ENCODE measurements at regions not wholly inside any gene's neighbourhood (a gene's known extent, or its start where the extent isn't known, plus 50 kb on each side); places are given as distances from the start of the nearest gene placed in this dataset.
"Not testable (repeated sequence)": the region's sequence is repeated elsewhere in the genome, so short reads cannot be mapped to it uniquely, and the experiment has no call there.

DNA sequence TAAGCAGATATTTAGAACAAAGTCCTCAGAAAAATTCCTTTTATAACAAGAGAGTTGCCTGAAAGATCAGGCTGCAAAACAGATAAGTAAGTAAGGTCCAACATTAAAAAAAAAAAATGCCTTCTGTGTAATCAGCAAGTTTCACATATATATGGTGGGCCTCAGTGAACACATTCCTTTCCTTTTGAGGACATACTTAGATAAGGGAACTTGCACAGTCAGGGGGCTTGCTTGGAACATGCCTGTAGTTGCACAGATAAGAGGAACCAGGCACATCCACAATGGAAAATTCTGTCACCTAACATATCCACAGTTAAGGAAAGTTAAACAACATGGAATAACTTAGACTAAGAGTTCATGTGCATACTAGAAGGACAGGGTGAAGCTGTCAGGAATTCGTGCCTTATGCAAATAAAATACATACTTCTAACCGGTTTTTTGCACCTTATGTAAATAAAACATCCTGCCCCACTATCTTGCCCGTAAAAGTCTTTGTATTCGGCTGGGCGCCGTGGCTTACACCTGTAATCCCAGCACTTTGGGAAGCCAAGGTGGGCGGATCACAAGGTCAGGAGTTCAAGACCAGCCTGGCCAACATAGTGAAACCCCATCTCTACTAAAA, 257.3 kb downstream of the ZNF33B start:
- DNase-seq (ENCODE audit: extremely low read depth, low read depth), result no peak

DNA sequence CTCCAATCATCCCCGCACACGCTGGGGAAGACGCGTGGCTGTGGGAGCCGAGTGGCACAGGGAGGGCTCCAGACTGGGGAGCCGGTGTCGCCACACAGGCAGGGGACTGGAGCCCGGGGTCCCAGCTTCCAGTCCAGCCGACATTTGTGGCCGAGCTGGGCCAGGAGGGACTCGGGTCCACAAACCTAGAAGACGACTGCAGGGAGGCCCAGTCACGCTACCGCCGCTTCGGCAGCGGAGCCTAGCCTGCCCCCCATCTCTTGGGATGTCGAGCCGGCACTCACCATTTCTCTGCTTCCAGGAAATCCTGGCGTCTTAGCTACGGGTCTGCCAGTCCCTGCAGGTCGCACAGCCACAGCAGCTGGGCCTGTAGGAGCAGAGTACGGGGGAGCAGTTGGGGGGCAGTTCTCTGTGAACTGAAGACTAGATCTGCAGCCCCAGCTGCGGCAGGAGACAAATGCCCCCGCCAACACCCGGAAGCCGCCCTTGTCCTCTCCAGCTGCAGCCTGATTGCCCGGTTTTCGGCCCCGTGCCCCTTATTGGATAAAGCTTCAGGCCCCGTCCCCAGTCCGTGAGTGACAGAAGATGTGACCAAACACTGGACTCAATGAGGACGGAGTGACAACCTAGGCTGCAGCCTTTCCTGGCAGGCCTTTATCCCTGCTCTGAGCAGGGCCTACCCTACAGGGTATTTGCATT, 270.7 kb downstream of the ZNF33B start:
- no peak for DNase-seq (ENCODE audit: extremely low read depth, low read depth)

DNA sequence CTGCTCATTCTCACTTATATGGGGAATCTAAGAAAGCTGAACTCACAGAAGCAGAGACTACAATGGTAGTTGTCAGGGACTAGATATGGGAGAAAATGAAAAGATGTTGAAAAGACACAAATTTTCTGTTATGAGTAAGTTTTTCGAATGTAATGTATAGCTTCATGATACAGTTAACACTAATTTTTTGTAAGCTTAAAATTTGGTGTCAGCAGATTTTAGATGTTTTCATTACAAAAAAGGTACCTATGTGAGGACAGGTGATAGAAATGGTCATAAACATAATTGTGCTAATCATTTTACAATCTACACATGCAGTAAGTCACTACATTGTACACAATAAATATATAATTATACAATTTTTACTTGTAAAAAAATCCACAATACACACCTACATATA, 286.6 kb downstream of the ZNF33B start:
- DNase-seq (ENCODE audit: extremely low read depth, low read depth), result no peak

DNA sequence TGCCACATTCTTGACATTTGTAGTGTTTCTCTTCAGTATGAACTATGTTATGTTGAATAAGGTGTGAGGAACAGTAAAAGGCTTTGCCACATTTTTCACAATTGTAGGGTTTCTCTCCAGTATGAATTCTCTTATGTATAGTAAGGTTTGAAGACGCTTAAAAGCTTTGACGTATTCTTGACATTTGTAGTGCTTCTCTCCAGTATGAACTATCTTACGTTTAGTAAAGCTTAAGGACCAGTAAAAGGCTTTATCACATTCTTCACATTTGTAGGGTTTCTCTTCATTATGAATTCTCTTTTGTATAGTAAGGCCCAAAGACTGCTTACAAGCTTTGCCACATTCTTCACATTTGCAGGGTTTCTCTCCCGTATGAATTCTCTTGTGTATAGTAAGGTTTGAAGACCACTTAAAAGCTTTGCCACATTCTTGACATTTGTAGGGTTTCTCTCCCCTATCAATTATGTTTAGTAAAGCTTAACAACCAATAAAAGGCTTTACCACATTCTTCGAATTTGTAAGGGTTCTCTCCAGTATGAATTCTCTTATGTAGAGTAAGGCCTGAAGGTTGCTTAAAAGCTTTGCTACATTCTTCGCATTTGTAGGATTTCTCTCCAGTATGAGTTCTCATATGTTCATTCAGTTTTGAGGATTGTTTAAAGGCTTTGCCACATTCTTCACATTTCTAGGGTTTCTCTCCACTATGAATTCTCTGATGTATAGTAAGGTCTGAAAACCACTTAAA, 301.6 kb downstream of the ZNF33B start:
- DNase-seq (ENCODE audit: extremely low read depth, low read depth), result not testable (repeated sequence)

DNA sequence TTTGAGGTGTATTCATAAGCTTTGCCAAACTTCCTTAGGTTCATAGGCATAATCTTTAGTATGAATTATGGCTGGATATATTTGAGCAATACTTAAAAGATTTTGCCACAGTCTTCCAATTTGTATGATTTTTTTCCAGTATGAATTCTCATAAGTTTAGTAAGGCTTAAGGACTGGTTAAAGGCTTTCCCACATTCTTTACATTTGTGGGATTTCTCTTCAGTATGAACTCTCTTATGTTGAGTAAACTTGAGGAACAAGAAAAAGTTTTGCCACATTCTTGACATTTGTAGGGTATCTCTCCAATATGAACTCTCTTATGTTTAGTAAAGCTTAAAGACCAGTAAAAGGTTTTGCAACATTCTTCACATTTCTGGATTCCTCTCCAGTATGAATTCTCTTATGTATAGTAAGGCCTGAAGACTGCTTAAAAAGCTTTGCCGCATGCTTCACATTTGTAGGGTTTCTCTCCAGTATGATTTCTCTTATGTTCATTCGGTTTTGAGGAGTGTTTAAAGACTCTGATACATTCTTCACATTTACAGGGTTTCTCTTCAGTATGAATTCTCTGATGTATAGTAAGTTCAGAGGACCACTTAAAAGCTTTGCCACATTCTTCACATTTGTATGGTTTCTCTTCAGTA, 302.6 kb downstream of the ZNF33B start:
- not testable (repeated sequence) for DNase-seq (ENCODE audit: extremely low read depth, low read depth)

DNA sequence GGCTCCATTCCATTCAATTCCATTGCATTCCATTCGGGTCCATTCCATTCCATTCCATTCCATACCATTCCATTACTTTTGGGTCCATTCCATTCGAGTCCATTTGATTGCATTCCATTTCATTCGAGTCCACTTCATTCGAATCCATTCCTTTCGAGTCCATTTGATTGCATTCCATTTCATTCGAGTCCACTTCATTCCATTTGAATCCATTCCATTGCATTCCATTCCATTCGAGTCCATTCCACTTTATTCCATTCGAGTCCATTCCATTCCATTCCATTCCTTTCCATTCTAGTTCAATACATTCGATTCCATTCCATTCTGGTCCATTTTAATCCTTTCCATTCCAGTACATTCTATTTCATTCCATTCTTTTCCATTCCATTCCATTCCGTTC, 334.0 kb downstream of the ZNF33B start:
- no peak for DNase-seq (ENCODE audit: extremely low read depth, low read depth)

DNA sequence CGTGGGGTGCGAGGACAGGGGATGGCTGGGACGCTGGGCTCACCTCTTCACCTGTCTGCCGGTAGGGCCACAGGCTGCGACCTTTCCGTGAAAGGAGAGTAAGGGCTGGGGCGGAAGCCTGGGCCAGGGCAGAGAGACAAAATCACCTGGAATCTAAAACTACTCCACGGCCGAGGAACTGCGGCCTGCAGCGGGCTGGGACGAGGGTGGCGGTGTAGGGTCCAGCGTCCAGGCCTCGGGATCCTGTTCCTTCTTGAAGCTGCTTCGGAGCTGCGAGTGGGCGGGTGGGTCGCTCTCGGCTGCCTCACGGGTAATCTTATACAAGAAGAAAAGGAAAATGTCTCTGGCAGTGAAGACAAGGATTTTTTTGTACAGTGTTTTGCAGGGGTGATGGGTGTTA, 356.5 kb downstream of the ZNF33B start:
- not testable (repeated sequence) for DNase-seq (ENCODE audit: extremely low read depth, low read depth)

DNA sequence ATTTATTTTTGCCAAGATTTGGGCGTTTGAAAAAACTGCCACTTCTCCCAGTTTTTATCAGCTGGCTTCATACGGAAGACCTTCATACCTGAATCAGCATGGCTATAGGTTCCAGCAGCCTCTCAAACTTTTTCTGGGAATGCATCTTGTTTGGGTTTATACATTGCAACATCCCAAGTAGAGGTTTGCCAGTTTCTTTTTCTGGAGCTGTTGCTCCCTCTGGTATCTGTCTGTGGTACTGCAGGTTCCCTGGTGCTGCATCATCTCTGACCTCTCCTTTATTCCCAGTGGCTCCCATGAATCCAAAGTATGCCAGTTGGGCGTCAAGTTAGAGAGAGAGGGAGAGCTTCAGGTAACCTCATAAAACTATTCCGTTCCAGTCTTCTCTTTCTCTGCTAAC, 368.6 kb downstream of the ZNF33B start:
- DNase-seq (ENCODE audit: extremely low read depth, low read depth), result not testable (repeated sequence)

DNA sequence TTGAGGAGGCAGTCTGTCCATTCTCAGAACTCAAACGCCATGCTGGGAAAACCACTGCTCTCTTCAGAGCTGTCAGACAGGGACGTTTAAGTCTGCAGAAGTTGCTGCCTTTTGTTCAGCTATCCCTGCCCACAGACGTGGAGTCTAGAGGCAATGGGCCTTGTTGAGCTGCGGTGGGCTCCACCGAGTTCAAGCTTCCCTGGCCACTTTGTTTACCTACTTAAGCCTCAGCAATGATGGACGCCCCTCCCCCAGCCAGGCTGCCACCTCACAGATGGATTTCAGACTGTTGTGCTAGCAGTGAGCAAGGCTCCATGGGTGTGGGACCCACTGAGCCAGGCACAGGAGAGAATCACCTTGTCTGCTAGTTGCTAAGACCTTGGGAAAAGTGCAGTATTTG, 375.1 kb downstream of the ZNF33B start:
- DNase-seq (ENCODE audit: extremely low read depth, low read depth), result not testable (repeated sequence)

DNA sequence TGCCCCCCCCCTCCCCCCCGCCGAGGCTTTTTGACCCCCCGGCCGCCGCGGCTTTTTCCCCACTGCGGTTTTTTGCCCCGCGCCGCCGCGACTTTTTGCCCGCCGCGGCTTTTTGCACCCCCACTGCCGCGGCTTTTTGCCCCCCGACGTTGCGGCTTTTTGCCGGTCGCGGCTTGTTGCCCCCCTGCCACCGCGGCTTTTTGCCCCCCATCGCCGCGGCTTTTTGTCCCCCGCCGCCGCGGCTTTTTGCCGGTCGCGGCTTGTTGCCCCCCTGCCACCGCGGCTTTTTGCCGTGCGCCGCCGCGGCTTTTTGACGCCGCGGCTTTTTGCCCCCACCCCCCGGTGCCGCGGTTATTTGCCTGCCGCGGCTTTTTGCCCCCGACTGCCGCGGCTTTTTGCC, 395.4 kb downstream of the ZNF33B start:
- DNase-seq (ENCODE audit: extremely low read depth, low read depth), result not testable (repeated sequence)

DNA sequence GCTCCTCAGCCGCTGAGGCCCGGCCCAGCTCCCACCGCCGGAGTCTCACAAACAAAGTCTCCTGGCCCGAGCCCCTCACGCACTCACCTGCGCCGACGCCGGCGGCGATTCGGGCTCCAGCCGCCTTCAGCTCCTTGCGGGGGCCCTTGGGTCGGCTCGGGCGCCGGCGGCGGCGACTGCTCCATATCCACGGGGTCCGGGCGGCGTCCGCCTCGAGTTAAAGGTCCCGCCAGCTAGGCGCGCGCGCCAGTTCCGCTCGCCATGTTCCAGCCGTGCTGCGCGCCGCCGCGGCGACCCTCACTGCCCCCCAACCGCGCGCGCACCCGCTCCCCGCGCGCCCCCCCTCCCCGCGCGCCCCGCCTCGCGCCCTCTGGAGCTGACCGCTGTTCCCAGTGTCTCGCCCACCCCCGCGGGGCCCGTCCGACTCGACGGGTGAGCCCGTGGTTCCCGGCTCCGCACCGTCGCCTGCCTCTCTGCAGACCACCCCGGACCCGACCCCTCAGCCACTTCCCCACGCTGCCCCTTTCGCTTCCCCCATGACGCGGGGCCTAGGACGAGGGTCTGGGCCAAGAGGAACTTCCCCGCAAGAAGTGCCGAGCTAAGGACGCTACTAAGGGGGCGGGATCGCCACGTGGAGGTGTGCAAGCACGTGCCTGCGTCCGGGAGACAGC, 396.1 kb downstream of the ZNF33B start:
- DNase-seq (ENCODE audit: extremely low read depth, low read depth), result no peak

DNA sequence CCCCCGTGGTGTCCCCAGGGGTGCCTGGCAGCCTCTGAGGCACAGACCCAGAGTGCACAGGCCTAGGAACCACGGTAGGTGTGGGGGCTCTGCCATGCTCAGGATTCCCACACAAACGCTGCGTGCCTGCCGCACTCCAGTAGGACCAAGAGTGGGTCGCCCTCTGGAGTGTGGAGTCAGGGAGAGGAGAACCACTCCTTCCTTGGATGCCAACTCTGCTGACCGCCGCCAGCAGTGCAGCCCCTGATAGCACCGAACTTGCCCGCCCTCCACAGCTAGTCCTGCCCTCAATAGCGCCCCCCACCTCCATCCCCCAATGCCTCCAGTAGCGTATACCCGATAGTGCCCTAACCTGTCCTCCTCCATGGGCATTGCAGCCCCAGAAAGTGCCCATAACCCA, 402.0 kb downstream of the ZNF33B start:
- not testable (repeated sequence) for DNase-seq (ENCODE audit: extremely low read depth, low read depth)

DNA sequence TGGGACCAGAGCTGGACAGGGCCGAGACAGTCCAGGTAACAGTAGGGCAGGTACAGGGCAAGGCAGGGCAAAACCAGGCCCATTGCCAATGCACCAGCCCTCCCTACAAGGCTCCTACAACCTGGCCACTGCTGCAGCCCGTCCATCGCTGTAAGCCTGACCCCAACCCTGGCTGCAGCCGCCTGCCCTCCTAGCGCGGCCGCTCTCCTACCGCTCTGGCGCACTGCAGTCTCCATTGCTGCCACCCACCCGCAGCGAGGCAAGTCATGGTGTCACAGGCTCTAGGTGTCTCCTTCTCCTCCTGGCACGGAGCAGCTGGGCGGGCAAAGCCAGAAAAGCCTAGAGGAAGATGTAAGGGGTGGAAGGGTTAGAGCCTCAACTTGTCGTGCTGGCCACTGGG, 402.6 kb downstream of the ZNF33B start:
- not testable (repeated sequence) for DNase-seq (ENCODE audit: extremely low read depth, low read depth)

DNA sequence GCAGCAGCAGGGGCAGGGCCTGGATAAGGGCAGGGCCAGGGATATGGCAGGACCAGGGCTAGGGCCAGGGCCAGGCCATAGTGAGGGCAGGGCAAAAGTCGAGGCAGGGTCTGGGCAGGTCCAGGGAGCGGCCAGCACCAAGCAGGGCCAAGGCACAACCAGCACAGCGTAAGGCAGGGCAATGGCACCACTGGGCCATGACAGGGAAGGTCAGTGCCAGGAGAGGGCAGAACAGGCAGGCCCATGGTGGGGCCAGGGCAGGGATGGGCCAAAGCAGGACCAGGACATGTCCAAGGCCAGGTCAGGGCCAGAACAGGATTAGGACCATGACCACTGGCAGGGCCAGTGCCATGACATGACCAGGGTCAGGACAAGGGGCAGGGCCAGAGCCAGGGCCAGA, 403.1 kb downstream of the ZNF33B start:
- not testable (repeated sequence) for DNase-seq (ENCODE audit: extremely low read depth, low read depth)

DNA sequence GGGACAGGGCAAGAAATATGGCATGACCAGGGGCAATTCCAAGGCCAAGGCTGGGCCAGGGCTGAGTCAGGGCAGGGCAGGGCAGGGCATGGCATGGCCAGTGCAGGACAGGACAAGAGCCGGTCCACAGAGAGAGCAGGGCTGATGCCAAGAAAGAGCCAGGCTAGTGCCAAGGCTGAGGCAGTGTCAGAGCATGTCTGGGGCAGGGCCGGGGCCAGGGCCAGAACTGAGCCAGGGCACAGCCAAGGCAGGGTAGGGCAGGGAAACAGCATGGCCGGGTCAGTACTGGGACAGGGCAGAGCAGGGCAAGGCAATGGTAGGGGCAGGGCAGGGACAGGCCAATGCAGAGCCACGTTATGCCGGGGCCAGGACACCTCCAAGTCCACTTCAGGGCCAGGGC, 403.9 kb downstream of the ZNF33B start:
- DNase-seq (ENCODE audit: extremely low read depth, low read depth), result not testable (repeated sequence)

DNA sequence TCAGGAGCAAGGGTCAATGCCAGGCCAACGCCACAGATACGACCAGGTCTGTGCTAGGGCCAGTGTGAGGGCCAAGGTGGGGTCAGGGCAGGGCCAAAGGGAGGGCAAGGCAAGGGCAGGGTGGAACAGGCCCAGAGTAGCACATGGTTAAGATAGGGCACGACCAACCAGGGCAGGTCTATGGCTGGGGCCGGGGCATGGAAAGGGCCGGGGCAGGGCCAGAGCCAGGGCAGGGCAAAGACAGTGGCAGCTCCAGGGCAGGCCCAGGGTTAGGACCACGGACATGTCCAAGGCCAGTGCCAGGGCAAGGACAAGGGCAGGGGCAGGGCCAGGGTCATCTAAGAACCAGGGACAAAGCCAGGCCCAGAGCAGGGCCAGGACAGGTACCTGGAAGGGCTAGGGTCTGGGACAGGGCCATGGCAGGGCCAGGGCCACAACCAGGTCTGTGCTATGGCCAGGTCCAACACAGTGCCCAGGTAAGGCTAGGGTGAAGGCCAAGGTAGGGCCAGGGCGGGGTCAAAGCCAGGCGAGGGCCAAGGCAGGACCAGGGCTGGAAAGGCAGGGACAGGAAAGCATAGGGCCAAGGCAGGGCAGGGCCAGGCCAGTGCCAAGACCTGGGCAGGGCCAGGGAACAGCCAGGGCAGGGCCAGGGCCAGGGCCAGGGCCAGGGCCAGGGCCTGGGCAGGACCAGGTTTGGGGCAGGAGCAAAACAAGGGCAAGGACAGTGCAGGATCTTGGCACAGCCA, 404.7 kb downstream of the ZNF33B start:
- DNase-seq (ENCODE audit: extremely low read depth, low read depth), result not testable (repeated sequence)

DNA sequence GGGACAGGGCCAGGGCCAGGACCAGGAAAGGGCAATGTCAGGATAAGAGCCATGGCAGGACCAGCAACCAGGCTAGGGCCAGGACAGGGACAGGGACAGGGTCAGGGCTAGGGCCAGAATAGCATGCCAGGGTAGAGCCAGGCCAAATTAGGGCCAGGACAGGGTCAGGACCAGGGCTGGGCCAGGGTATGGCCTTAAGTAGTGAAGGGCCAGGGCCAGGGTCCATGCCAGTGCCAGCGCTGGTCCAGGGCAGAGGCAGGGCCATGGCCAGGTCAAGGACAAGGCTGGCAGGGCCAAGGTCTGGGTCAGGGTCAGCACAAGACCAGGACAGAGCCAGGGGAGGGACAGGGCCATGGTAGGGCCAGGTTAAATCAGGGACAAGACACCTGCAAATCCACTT, 405.4 kb downstream of the ZNF33B start:
- DNase-seq (ENCODE audit: extremely low read depth, low read depth), result not testable (repeated sequence)

DNA sequence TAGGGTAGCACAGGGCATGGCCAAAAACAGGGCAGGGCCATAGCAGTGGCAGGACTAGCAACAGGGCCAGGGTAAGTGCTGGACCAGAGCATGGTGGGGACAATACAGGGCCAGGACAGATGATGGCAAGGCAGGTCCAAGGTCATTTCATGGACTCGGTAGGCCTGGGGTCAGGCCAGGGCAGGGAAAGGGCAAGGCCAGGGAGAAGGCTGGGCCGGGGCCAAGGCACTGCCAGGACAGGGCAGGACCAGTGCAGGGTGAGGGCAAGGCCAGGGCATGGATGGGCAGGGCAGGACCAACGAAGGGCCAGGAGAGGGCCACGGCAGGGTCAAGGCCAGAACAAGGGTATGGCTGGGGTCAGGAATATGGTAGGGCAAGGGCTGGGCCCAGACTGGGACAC, 407.6 kb downstream of the ZNF33B start:
- DNase-seq (ENCODE audit: extremely low read depth, low read depth), result not testable (repeated sequence)

DNA sequence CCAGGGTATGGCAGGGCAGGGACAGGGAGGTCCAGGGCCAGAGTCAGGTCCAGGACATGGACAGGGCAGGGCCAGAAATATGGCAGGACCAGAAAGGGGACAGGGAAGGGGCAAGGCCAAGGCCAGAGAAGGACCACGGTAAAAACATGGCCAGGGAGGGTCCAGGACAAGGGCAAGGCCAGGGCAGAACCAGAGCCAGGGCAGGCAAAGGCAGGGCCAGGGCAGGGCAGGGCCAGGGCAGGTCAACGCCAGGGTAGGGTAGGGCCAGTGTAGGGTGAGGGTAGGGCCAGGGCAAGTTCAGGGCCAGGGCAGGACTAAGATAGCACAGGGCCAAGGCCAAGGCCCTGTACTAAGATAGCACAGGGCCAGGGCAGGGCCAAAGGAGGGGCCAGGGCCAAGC, 408.3 kb downstream of the ZNF33B start:
- not testable (repeated sequence) for DNase-seq (ENCODE audit: extremely low read depth, low read depth)

DNA sequence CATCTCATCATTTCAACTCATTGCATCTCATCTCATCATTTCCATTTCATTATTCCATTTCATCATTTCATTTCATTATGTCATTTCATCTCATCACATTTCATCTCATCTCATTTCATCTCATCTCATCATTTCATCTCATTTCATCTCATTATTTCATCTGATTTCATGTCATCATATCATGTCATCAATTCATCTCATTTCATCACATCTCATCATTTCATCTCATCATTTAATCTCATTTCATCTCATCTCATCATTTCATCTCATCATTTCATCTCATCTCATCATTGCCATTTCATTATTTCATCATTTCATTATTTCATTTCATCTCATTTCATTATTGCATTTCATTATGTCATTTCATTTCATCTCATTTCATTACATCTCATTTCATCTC, 410.5 kb downstream of the ZNF33B start:
- DNase-seq (ENCODE audit: extremely low read depth, low read depth), result not testable (repeated sequence)

All from NCI-H460 (cell line).